NCI-H1694 (cell line): ENCODE measurements at regions not wholly inside any gene's neighbourhood (a gene's known extent, or its start where the extent isn't known, plus 50 kb on each side); places are given as distances from the start of the nearest gene placed in this dataset.

Experiments
- DNase-seq: peaks from one replicate; lab custom pipeline; 2025; lab: John Stamatoyannopoulos, UW

DNA sequence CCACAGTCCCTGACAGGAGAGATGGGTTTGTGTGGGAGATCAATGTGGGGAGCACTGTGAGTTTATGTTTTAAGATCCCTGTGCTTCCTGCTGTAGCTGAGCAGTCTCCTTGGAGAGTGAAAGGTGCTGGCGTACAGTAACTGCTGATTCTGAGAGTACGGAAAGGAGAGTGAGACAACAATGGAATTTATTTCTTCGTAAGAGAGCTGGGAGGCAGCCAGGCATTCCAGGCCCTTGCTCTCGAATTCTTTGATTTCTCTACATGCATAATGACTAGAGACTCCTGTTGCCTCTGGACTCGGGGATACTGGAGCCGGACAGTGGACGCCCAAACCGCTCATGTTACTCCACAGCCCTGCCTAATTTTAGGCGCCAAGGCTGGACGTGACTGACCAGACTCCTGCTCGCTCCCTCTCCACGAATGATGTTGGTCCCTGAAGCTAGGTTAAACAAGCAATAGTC, 131.0 kb upstream of the PHACTR1 start:
- no peak for DNase-seq

DNA sequence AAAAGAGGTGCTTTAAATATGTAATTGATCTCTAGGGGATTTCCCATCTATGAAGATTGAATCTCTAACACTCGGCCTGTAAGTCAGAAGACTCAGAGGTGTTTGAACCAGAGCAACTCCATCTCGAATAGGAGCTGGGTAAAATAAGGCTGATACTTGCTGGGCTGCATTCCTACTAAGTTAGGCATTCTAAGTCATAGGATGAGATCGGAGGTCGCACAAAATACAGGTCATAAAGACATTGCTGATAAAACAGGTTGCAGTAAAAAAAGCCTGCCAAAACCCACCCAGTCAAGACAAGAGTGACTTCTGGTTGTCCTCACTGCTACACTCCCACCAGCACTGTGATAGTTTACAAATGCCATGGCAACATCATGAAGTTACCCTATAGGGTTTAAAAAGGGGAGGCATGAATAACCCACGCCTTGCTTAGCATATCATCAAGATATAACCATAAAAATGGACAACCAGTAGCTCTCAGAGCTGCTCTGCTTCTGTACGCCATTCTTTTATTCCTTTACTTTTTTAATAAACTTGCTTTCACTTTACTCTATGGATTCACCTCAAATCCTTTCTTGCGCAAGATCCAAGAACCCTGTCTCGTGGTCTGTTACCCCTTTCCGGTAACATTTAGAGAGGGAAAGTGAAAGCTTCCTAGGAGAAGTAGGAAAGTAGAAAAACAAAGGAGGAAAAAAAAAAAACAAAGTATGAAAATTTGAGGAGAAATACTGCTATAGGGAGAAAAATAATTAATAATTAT, 129.7 kb upstream of the PHACTR1 start:
- DNase-seq: no peak

DNA sequence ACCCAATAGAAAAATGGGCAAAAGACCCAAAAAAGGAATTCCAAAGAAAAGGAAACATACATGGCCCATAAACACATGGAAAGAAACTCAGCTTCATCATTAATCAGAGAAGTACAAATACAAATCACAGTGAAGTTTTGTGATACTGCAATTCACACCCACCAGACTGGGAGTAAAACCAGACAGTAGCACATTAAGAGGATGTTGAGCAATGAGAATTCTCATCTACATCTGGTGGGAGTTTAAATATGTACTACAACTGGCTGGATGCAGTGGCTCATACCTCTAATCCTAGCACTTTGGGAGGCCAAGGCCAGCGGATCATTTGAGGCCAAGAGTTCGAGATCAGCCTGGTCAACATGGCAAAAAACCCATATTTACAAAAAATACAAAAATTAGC, 125.7 kb upstream of the PHACTR1 start:
- DNase-seq: no peak

DNA sequence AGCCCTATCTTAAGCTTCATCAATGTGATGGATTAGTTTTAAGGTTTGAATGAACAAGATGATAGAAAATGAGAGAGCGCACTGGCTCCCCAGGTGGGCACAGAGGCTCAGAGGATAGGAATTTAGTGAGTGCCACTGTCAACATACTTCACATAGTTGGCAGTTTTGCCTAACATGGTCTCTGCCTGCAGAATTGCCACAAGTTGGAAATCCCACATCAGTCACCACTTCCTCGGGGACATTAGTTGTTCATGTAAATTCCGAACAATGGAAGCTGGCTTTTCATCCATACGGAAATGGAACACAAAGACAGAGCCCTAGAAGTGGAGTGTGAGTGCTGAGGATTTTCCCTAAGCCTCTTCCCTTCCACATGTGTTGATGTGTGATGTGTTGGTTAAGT, 123.9 kb upstream of the PHACTR1 start:
- no peak for DNase-seq

DNA sequence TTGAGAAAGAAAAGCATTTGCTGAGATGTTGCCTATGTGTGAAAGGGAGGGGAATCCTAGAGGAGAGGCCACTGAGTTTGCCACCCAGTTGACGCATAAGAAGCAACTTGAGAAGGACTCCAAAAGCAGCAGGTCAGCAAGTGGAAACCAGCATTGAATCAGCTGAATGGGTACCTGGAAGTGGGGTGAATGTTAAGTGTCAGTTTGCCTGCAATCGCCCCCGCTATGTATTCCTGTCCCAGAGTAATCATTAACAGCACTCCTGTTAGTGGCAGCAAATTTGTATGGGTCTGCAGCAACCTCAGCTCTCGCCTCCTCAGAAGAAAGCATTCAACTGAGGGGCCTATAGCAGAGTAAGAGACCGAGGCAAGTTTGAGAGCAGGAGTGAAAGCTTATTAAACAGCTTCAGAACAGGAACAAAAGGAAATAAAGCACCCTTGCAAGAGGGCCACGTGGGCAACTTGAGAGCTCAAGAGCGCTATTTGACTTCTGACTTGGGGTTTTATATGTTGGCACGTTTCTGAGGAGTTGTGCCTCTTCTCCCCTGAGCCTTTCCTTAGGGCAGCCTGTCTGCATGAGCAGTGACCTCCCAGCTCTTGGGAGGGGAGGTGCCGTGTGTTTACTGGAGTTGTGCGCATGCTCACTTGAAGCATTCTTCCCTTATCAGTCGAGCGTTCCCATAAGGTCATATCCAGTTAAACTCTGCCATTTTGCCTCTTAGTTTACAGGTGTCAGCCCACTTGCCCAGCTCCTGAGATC, 122.6 kb upstream of the PHACTR1 start:
- DNase-seq: no peak

DNA sequence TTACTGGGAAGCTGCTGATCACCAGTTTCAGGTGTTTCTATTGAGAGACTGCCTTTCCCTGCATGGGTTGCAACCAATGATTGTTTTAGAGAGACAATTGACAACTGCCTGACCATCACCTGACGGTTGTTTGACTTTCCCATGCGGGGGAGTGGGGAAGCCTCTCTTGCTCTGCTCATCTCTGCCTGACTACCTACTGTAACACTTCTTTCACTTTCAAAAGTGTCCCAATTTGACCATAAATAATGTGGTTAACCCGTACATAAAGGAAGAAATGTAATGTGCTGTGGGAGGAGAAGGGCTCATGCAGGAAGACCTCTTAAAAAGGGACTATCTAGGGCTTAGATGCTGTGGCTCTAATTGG, 122.1 kb upstream of the PHACTR1 start:
- no peak for DNase-seq

DNA sequence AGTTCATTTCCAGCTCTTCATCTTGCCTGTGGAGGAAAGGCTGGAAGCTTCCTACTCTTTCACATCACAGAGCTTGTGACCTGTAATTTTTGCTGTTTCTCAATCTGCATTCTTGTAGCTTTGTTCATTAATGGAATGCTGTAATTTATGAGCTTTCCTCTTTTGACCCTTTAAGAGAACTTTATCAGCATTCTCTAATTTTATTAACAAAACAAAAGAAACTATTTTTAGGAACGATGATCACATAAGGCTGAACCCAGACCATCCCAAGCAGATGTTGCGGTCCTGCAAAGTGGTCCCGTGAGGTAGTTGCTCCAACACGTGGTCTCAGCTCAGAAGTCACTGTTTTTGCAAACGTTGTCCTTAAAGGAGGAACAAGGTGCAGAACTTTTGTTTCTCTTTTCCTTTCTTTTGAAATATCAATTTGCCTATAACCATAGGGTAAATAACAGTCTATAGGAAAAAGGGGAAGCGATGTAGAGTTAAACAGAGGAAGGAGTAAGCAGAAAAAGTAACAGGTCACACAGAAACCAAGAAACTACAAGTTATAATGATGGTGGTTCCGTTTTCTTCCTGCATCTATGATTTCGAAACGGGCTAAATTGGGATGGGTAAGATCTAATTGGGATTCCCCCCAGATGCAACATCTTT, 121.3 kb upstream of the PHACTR1 start:
- DNase-seq: no peak

DNA sequence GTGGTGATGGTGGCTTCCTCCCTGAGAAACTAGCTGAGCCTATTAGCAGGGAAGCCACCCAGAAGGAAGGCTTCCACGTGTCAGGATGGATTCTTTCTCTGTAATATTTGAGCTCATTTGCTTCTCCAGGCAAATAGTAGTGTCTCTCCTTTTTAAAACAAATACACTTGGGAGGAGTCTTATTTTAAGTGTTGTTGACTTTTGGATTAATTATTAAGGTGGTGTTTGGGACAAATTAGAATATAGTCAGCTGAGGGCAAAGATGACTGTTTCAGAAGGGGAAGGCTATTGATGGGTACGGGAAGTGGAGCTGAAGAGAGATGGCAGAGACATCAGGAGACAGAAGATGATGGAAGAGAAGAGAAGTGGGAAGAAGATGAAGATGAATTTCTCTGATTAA, 119.8 kb upstream of the PHACTR1 start:
- DNase-seq: no peak

DNA sequence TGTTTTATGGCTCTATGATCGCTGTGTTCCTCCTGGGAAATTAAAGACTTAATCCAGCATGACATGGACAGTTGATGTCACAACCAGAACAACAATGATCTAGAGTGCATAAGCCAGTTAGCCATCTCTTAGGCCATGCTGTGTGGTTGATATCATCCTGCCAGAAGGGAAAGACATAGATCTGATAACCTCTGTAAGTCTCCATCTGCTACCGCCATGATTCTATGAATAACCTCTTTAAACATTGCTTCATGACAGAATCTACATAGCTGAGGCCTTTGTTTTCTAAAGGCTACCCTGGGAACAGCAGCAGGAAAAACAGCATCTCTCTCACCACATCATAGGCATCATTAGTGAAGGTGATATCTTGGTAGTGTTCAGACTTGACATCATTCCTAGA, 117.6 kb upstream of the PHACTR1 start:
- no peak for DNase-seq

DNA sequence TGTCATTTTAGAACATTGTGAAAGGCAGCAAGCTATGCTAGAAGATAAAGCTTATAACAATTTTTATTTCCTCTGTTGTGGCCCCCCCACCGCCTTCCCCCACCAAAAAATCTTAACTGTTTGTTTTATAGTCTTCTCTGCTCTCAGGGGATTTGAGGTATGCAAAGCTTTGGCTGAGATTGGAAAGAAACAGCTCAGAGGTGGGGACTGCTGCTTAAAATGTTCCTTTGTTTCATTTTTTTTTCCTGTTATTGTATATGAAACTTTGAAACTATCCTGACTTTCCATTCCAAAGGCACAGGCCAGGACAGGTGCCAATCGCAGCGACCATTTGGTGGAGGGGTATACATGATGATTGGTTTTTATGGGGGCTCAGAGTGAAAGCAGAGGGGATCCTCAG, 114.7 kb upstream of the PHACTR1 start:
- DNase-seq: no peak

DNA sequence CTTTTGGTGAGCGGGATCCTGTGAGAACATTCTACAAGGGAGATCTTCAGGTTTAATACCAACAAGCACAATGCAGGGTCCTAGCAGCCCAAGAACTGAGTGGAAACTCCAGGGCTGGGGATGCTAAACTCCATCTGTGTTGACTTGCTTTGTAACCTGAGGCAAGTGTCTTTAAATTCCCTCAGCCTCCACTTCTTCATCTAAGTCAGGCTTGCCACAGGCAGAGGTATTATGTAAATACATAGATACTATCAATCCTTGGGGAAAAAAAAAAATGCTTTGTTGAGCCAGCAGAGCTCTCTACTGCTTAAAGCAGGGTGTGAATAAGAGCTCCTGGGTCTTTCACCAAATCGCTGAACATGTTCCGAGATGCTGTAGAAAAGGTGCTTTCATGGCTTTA, 114.2 kb upstream of the PHACTR1 start:
- DNase-seq: no peak

DNA sequence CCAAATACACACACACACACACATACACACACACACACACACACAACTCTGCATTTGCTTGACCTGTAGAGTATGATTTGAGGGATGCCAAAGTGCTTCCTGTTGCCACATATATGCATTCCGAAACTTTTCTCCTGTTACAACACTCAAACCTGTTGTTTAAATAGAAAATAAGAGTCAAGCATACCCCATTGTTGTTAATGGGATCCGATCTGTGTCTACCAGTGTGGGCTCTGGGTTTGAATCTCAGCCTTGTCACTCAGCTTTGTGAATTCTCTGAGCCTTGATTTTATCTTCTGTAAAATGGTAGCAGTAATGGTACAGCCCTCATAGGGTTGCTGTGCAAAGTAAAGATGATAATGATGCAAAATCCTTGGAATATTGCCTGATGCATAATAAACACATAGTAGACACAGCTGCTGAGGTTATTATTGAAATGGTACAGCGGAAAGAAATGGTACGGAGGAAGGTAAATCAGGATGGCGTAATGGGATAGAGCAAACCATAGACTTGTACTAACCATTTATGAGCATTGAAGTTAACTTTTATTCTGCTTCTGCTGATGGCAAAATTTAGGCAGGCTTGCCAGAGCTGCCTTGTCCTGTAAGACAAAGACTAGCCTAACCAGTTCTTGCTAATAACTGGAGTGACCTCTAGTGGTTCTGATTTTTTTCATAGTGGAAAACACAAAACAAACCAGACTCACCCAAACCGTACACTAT, 113.5 kb upstream of the PHACTR1 start:
- DNase-seq: no peak

DNA sequence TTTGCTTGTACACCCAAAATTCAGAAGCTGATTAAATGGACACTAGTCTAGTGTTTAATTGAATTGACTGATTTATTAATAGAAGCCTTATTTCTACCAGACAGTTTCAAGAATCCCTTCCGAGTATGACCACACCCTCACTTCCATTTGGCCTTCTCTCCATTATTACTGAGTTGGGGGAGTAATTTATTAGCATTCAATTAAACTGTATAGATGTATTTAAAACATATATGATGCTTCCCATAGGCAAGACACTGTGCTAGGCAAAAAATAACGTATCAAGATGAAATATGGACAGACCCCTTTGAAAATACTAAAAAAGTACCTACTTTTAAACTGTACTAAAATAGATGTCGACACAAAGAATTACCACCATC, 112.9 kb upstream of the PHACTR1 start:
- no peak for DNase-seq

DNA sequence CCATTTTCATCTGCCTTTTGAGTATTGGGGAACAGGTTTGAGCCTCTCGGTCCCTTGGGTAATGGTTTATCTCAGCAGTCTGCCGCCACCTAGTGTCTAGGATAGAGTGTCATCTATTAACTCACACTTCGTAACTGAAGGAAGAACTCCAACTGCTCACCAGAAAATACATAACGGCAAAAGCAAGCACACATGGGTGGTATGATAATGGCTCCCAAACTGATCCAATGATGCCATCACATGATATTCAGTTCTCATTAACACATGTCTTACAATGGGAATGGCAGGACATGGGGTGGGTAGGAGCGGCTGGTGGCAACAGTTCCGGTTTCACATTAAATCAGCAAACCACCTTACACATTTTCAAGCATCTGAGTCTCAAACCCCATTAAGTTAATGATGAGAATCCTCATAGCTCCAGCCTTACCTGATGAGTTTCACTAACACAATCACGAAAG, 110.7 kb upstream of the PHACTR1 start:
- DNase-seq: no peak

DNA sequence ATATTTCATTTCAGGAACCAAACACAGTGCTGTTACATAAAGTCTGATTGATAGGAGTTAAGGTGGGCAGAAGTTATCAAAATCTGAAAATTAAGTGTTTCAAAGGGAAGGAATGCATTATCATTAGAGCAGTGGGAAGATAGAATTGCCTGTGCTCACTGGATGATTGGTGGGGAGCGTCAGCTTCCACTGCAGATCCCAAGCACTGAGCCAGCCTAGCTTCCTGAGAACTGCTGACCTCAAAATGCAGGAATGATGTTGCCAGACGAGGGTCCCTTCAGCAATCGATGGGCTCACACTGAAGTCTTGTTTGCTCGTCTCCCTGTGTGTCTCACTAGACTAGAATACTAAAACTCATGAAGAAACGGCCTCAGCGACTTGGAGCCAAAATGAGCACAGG, 110.0 kb upstream of the PHACTR1 start:
- no peak for DNase-seq

DNA sequence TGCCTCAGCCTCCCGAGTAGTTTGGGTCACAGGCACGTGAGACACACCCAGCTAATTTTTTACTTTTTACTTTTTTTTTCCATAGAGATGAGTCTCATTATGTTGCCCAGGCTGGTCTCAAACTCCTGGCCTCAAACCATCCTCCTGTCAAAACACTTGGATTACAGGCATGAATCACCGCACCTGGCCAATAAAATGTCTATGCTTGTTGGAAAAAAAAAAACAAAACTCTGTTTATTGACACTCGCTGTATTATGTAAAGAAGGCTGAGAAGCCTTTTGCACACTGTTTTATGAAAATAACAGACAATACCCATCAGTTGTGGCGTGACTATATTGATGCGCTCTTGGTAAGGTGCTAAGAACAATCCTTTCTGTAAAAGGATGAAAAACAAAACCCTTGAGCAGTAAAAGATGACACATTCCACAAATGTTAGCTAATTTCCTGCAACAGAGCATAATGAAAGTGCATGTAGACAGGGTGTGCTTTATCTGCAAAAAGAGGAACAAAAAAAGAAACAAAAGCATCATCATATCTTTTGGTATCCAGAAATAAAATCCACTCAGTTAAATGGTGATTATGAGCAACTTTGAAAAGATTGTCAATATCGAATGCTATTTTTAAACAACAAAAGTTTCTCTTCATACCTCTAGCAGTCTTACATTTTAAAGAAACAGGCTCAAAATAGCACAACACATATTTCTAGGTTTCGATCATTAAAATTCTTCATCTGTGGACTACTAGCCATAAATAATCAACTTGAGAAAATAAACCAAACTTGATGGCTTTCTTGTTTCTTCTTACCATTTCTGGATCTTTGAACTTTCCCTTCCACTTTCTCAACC, 108.3 kb upstream of the PHACTR1 start:
- DNase-seq: no peak

DNA sequence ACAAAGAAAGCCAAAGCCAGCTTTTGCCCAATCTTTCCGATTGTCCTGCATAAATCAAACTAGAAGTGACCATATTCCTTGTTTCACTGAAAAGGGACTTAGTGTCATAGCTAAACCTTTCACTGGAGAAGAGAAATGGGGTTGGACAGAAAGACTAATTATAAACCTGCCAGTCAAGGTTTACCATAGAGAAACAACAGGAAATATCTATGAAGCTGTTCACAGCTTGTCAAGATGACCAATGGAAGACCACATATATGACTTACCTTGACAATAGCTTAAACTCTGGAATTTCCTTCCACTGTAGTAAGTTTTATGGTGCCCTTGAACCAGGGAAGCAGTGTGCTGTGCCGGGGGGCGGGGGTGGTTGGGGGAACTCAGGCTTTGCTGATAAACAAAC, 107.7 kb upstream of the PHACTR1 start:
- no peak for DNase-seq

DNA sequence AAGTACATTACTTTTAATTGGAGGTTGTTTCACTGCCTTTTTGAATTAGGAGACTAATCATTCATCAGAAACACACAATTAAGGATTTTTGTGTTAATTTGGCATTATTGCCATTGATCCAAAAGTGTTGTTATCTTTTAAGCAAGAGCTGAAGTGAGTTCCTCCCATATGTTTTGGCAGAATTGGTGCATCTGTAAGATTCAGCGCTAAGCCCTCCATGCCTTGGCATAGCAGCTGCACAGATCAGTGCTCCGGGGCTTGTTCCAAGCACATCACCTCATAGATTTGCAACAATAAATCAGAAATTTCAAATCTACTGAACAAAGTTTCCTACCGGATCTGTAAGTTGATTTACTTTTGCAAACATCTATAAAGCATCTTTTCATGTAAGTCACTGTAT, 106.8 kb upstream of the PHACTR1 start:
- DNase-seq: no peak

DNA sequence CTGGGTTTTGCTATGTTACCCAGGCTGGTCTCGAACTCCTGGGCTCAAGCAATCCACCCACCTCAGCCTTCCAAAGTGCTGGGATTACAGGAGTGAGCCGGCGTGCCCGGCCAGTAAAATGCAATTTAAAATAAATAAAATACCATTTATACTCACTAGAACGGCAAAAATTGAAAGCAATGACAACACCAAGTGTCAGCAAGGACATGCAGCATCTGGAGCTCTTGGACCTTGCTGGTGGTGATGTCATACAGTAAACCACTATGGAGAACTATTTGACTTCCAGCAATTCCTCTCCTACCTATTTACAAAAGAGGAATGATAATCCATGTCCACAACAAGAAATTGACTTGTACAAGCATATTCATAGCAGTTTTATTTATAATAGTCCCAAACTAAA, 105.7 kb upstream of the PHACTR1 start:
- no peak for DNase-seq

DNA sequence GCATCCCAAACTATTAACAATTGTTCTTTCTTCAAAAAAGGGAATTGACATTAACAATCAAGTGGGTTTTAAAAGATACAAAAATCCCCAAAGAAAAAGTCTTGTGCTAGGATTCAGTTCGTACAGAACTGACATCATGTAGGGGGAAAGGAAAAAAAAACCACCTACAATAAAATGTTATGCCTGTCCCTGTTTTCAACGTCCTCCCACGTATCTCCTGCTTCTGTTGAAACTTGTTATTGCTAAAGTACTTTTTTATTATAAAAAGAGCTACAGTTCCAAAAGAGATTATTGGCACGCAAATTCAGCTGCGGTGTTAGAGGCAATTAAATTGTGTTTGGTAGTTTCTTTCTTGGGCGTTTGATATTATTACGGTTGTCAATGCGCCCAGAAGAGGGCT, 102.8 kb upstream of the PHACTR1 start:
- DNase-seq: no peak

DNA sequence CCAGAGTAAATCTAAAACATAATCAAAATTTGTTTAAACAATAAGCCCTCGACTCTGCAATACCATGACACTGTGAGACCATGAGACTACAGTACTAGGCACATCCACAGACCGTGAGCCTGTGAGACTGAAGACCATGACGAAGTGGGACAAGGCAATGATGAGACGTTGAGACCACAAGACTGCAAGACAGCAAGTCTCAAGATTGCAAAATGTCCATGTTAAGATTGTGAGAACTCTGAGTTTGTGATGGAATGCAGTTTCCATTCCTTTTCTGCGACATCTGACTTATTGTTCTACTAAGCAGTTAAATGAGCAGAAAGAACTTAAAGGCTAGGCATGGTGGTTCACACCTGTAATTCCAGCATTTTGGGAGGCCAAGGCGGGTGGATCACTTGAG, 102.1 kb upstream of the PHACTR1 start:
- no peak for DNase-seq

DNA sequence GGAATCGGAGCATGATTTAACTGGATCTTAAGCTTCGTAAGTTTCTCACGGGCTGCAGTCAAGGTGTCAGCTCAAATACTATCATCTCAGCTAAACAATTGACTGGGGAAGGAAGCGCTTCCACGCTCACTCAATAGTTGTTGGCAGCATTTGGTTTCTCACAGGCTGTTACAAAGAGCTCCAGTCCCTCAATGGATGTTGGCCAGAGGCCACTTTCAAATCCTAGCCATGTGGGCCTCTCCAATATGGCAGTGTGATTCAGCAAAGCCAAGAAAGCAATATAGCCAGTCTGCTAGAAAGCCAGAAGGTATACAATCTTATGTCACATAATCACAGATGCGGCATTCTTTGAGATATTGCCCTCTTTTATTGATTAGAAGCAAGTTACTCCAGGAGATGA, 98.3 kb upstream of the PHACTR1 start:
- DNase-seq: no peak
